HG02642 (cell line): ENCODE measurements at regions not wholly inside any gene's neighbourhood (a gene's known extent, or its start where the extent isn't known, plus 50 kb on each side); places are given as distances from the start of the nearest gene placed in this dataset.

Source experiments
- ATAC-seq: cut with Tn5 transposase; IDR thresholded peaks from one replicate; pipeline ENCODE4 v1.9.1; 2021; ENCODE audit warnings: mild to moderate bottlenecking; ENCODE audit not compliant: unreplicated experiment, poor library complexity

DNA sequence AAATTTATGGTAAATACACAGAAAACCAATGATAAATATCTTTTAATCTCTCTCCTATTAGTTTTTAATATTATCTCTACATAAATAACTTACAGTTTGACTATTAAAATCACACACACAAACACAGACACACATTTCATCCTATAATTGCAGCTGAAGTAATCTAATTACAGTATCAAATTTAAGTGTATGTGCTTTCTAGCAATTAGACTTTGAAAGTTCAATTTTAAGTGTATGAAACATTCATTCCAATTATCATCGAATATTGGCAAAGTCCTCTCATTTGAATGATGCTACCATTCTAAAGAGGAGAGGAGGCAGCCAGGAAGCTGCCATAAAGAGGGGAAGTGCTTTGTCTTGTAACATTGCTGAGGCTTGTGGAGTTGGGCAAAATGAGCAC lies 221.2 kb upstream of the PABPC4L start:
- ATAC-seq = no peak

GRCh38 chr4:134421734-134422133 lies 220.1 kb upstream of the PABPC4L start:
- no peak for ATAC-seq

DNA sequence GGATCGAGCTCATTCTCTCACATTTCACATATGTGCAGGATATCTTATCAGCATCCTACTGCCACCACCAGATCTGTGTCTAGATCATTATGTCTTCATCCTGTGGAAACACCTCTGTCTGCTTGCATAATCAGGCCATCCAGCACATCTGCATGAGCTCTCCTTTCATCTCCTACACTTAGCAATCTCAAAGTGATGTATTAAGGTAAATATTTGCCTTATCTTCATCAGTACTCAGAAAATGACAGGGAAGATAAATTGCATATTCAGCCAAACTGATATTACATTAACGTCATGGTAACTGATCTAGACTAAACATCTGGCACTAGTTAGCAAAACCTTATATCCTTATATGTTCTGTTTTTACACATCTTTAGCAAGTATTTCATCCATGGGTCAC lies 207.3 kb upstream of the PABPC4L start:
- ATAC-seq = no peak

DNA sequence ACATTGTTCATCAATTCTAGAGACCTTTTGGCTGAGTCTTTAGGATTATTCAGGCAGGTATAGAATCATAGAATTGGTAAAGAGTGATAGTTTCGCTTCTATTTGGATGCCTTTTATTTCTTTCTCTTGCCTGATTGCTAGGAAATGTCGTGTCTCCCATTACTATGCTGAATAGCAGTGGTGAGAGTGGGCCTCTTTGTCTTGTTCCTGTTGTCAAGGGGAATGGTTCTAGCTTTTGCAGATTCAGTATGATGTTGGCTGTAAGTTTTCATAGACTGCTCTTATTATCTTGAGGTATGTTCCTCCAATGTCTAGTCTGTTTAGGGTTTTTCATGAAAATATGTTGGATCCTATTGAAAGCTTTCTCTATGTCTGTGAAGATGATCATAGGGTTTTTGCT lies 200.2 kb upstream of the PABPC4L start:
- no peak for ATAC-seq

GRCh38 chr4:134393592-134393991 lies 192.0 kb upstream of the PABPC4L start:
- ATAC-seq = no peak

DNA sequence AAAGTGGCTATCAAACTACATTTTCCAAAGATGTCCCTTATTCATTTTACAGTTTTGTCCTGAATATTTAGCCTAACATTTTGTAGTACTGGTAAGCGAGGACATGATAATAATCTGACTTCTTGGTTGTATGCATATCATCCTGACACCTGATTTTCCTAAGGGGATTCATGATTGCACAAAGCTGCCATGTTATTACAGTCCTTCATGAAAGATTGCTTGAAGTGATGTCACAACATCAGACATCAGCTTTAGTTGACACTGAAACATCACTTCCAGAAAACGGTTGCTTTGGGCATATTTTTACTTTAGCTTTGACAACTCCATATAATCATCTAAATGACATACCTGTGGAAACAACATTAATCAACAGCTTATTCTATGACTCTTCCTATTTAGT lies 188.7 kb upstream of the PABPC4L start:
- ATAC-seq = no peak

DNA sequence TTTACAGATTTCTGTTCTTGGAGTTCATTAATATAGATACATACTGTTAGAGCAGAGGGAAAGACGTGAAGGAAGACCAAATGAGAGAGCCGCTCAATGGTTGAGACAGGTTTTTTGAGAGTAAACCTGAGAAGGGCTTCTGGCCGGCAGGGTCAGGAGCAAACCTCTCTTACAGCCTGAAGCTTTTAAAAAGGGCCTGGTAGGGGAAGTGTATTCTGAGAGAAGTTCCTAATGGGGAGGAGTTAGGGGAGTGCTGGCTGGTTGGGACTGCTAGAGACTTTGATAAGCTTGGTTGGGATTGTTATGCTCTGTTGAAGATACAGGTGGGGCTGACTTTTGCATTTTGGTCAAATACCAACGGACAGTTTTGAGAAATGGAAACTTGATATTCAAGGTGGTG lies 186.8 kb upstream of the PABPC4L start:
- ATAC-seq = no peak

DNA sequence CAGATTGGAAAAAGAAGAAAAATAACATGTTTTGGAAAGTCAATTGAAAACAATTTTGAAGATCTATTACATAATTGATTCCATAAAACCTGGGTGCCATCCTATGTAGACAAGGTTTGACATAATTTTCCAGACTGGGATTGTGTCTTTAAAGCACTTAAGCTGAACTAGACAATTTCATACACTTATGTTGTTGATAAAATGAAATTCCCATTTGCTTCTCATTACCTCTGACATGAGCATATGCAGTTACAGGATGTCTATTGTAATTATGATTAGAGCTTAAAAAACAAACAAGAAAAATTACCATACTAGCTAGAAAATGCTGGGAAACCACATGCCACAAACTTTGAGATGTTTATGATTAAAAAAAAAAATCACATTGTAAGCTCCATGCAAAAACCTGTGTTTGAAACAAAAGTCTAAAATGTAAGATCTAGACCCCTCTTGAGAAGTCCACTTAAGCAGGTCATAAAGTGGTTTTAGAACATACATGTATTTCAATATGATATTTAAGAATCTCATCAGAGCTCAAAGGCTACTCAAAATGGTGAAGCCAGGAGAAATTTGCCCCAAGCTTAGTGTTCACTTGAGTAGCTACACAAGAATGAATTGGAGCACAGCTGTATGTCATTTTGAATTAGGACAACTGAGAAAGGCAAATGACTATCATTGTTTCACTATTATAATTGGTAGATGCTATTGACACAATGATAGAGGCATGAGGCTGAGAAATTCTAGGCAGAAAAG lies 181.1 kb upstream of the PABPC4L start:
- no peak for ATAC-seq

- no peak for ATAC-seq
Measured at GRCh38 chr4:134375775-134376174, 174.2 kb upstream of the PABPC4L start.

DNA sequence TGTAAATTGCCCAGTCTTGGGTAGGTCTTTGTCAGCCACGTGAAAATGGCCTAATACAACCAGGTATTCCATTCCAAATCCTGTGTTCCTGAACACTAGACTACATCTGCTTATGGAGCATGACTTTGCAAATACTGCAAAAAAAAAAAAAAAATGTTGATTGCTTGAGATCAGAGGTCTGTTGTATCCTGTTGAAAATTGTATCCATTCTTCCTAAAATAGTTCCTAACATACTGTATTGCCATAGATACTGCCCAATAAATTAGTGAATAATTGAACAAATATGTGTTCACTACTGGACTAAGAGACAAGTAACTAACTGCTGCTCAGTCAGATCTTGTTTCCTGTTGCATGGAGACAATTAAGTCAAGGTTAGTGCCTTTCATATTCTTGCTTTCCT lies 164.3 kb upstream of the PABPC4L start:
- no peak for ATAC-seq

GRCh38 chr4:134364928-134365327 lies 163.3 kb upstream of the PABPC4L start:
- ATAC-seq = no peak

- ATAC-seq = no peak
Measured at GRCh38 chr4:134345244-134345643, 143.7 kb upstream of the PABPC4L start.

DNA sequence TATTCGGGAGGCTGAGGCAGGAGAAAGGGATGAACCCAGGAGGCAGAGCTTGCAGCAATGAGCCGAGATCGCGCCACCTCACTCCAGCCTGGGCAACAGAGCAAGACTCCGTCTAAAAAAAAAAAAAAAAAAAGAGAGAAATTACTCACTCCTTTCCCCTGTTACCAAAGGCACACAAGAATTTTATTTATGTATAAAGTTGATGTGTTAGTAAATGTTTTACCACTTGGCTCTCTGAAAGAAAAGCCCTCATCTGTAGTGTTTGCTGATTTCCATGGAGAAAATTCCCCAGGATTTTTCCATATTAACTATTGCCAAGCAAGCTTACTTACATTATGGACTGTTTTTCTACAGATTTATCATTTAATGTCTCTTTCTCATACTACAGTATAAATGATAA lies 142.1 kb upstream of the PABPC4L start:
- no peak for ATAC-seq

- no peak for ATAC-seq
Measured at GRCh38 chr4:134343081-134343480, 141.5 kb upstream of the PABPC4L start.

- no peak for ATAC-seq
Measured at GRCh38 chr4:134337574-134337973, 136.0 kb upstream of the PABPC4L start.

- no peak for ATAC-seq
Measured at GRCh38 chr4:134328741-134329140, 127.2 kb upstream of the PABPC4L start.

- ATAC-seq = no peak
Measured at GRCh38 chr4:134327274-134328122, 125.9 kb upstream of the PABPC4L start.

- ATAC-seq = no peak
Measured at GRCh38 chr4:134326866-134327265, 125.3 kb upstream of the PABPC4L start.

DNA sequence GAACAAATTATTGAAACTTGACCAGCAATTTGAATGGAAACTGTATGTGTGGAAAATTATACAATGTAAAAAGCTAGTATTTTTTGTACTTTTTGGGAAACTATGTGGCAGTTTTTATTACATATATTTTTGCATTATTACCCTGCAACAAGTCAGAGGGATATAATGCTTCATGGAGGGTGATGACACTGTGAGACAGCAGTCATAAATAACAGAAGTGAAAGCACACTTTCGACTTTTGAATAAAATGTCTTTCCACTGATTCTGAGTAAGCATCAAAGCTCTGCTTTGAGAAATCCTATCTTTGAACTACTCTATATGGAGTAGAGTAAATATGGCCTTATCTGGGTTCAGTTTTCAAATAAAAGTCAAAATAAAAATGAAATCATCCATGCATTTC lies 122.6 kb upstream of the PABPC4L start:
- ATAC-seq = no peak

- ATAC-seq = no peak
Measured at GRCh38 chr4:134320048-134320447, 118.5 kb upstream of the PABPC4L start.

GRCh38 chr4:134313591-134313990 lies 112.0 kb upstream of the PABPC4L start:
- ATAC-seq = no peak

- ATAC-seq = no peak
Measured at GRCh38 chr4:134309715-134310114, 108.1 kb upstream of the PABPC4L start.
